ENCODE measurements at regions not wholly inside any gene's neighbourhood (a gene's known extent, or its start where the extent isn't known, plus 50 kb on each side); places are given as distances from the start of the nearest gene placed in this dataset.

DNA sequence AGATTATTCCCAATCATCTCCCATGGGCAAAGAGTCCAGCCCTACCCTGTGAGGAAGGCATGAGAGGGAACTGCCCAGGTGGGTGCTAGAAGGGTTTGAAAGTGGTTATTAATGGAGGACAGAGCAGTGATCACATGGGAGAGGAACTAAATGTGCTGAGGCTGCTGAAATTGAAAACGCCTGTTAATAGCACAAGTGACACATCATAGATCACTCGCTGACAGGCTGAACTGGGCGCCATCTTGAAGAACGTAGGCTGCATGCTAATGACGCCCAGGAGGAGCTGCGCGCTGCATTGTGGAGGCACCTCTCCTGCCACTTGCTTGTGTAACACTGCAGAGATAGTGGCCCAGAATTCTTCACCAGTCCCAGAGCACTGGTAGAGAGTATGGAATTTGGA lies 182.9 kb downstream of the KCNA5 start:
- no peak overlapping the region for H3K9ac ChIP-seq (ENCODE audit: control insufficient read depth, insufficient read depth, low read length)
- BruUV-seq (replicated peaks): no TSS peak
- no peaks in the 10 kb centered on the region for H3K9me3 ChIP-seq (replicated peaks; ENCODE audit: control insufficient read depth, insufficient read depth, low read length)
- no peak overlapping the region for H3K4me2 ChIP-seq (ENCODE audit: control insufficient read depth, insufficient read depth)
- intact Hi-C loops (cut with micrococcal nuclease; ENCODE audit: unreplicated experiment): no loop called here
- no peak overlapping the region for H3K4me3 ChIP-seq
- H4K20me1 ChIP-seq (ENCODE audit: control insufficient read depth, insufficient read depth): no peaks in the 10 kb centered on the region
- H3K4me1 ChIP-seq (ENCODE audit: control insufficient read depth, insufficient read depth, low read length): no peaks in the 10 kb centered on the region
- ChIA-PET CTCF (no interaction called here), RAD21 (ENCODE audit: unreplicated experiment) (no interaction called here), POLR2A (no interaction called here), SMC1A (ENCODE audit: uncharacterized antibody, unreplicated experiment) (no interaction called here)
- ATAC-seq (no peak), FAIRE-seq (no peak), DNase-seq (ENCODE audit: low read depth, low spot score) (no peak)
- no peak overlapping the region for H3K27ac ChIP-seq (ENCODE audit: control insufficient read depth, insufficient read depth)
- WGBS (ENCODE audit: insufficient coverage, insufficient replicate concordance, low lambda C conversion rate, missing lambda C conversion rate): 57% methylated on average over 7 of the region's 7 CpGs
- no peak overlapping the region for H2AFZ ChIP-seq (ENCODE audit: control insufficient read depth, low read depth, low read length)
- H3K79me2 ChIP-seq (ENCODE audit: control insufficient read depth, insufficient read depth, low read length): no peaks in the 10 kb centered on the region
- in situ Hi-C loops (cut with MboI): no loop called here
- peaks cover 0 to 1% of the 10 kb centered on the region in 2 experiments; a peak in 3 of 4 replicates for H3K27me3 ChIP-seq (replicated peaks in 1 of 2; ENCODE audit: control insufficient read depth in 2 of 2, insufficient read depth in 2 of 2, low read length in 1 of 2)
- H3K36me3 ChIP-seq (ENCODE audit: control insufficient read depth in 2 of 2, insufficient read depth in 2 of 2, low read length in 1 of 2): no peaks in the 10 kb centered on the region
- TF ChIP-seq ESRRA (IDR thresholded peaks at IDR 0.05; ENCODE audit: low read length): no peak
- no peak for TF ChIP-seq MTA3 (IDR thresholded peaks at IDR 0.05; ENCODE audit: borderline replicate concordance, low read length)
- TF ChIP-seq YBX1 (IDR thresholded peaks at IDR 0.05): no peak

DNA sequence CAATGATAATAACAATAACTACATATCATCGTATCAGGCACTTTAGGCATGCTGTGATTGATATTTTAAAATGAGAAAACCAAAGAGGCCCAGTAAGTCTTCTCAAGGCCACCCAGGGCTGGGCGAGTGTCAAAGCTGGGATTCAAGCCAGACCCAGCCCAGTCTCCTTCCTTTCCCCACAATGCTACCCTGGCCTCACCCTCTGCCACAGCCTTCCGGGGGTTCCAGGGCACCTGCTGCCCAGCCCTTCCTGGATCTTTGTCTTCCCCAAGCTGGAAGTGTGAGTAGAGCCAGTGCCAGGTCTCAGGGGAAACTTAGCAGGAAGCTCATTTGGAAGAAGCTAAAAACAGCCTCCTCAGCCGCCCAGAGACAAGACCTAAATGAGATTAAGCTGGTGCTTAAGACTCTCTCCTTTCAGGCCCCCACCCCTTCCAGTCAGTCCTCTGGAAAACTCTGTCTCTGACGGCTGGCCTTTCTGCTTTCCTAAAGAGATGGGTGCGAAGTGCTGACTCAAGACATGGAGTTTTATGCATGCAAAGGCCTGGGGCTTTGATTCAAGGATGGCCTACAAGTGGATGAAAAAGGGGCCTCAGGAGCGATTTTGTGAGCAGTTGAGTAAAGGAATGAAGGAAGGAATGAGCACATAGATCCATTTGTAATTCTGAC lies 184.2 kb downstream of the KCNA5 start:
- Histone ChIP-seq H3K79me2 (ENCODE audit: control insufficient read depth, insufficient read depth, low read length) (no peaks in the 10 kb centered on the region), H3K4me2 (ENCODE audit: control insufficient read depth, insufficient read depth) (no peak overlapping the region), H3K27me3 (replicated peaks in 1 of 2; ENCODE audit: control insufficient read depth in 2 of 2, insufficient read depth in 2 of 2, low read length in 1 of 2) (peaks cover 0 to 5% of the 10 kb centered on the region in 2 experiments; a peak in 3 of 4 replicates), H3K36me3 (ENCODE audit: control insufficient read depth in 2 of 2, insufficient read depth in 2 of 2, low read length in 1 of 2) (no peaks in the 10 kb centered on the region), H3K9ac (ENCODE audit: control insufficient read depth, insufficient read depth, low read length) (no peak overlapping the region), H4K20me1 (ENCODE audit: control insufficient read depth, insufficient read depth) (no peaks in the 10 kb centered on the region), H3K9me3 (replicated peaks; ENCODE audit: control insufficient read depth, insufficient read depth, low read length) (no peaks in the 10 kb centered on the region), H2AFZ (ENCODE audit: control insufficient read depth, low read depth, low read length) (no peak overlapping the region), H3K4me3 (no peak overlapping the region), H3K27ac (ENCODE audit: control insufficient read depth, insufficient read depth) (no peak overlapping the region), H3K4me1 (ENCODE audit: control insufficient read depth, insufficient read depth, low read length) (no peaks in the 10 kb centered on the region)
- BruUV-seq (replicated peaks): no TSS peak
- intact Hi-C loops (cut with micrococcal nuclease; ENCODE audit: unreplicated experiment) (no loop called here), in situ Hi-C loops (cut with MboI) (no loop called here)
- DNase-seq (ENCODE audit: low read depth, low spot score) (no peak), FAIRE-seq (no peak), ATAC-seq (no peak)
- 8% methylated on average over 7 of the region's 7 CpGs for WGBS (ENCODE audit: insufficient coverage, insufficient replicate concordance, low lambda C conversion rate, missing lambda C conversion rate)
- ChIA-PET SMC1A (ENCODE audit: uncharacterized antibody, unreplicated experiment) (no interaction called here), CTCF (no interaction called here), RAD21 (ENCODE audit: unreplicated experiment) (no interaction called here), POLR2A (no interaction called here)
- TF ChIP-seq SMARCA5 (IDR thresholded peaks at IDR 0.05) (no peak), NR2C2 (IDR thresholded peaks at IDR 0.05; ENCODE audit: borderline replicate concordance, control insufficient read depth, insufficient read length, low read depth) (no peak), MAX (IDR thresholded peaks at IDR 0.05; ENCODE audit: low read depth, low read length) (no peak), JUND (IDR thresholded peaks at IDR 0.05; ENCODE audit: low read depth, low read length) (no peak), RCOR1 (conservative IDR thresholded peaks at IDR 0.05; ENCODE audit: low read depth, low read length) (no peak), ATF7 (IDR thresholded peaks at IDR 0.05; ENCODE audit: low read depth) (no peak), NR2C1 (IDR thresholded peaks at IDR 0.05) (no peak)
- TF ChIP-seq, protein P1, sequence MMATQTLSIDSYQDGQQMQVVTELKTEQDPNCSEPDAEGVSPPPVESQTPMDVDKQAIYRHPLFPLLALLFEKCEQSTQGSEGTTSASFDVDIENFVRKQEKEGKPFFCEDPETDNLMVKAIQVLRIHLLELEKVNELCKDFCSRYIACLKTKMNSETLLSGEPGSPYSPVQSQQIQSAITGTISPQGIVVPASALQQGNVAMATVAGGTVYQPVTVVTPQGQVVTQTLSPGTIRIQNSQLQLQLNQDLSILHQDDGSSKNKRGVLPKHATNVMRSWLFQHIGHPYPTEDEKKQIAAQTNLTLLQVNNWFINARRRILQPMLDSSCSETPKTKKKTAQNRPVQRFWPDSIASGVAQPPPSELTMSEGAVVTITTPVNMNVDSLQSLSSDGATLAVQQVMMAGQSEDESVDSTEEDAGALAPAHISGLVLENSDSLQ (IDR thresholded peaks at IDR 0.05): no peak
- TF ChIP-seq, protein P2, sequence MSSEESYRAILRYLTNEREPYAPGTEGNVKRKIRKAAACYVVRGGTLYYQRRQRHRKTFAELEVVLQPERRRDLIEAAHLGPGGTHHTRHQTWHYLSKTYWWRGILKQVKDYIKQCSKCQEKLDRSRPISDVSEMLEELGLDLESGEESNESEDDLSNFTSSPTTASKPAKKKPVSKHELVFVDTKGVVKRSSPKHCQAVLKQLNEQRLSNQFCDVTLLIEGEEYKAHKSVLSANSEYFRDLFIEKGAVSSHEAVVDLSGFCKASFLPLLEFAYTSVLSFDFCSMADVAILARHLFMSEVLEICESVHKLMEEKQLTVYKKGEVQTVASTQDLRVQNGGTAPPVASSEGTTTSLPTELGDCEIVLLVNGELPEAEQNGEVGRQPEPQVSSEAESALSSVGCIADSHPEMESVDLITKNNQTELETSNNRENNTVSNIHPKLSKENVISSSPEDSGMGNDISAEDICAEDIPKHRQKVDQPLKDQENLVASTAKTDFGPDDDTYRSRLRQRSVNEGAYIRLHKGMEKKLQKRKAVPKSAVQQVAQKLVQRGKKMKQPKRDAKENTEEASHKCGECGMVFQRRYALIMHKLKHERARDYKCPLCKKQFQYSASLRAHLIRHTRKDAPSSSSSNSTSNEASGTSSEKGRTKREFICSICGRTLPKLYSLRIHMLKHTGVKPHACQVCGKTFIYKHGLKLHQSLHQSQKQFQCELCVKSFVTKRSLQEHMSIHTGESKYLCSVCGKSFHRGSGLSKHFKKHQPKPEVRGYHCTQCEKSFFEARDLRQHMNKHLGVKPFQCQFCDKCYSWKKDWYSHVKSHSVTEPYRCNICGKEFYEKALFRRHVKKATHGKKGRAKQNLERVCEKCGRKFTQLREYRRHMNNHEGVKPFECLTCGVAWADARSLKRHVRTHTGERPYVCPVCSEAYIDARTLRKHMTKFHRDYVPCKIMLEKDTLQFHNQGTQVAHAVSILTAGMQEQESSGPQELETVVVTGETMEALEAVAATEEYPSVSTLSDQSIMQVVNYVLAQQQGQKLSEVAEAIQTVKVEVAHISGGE (CRISPR knock-in tag; IDR thresholded peaks at IDR 0.05): no peak

All from GM12878 (cell line).